ENCODE measurements at regions not wholly inside any gene's neighbourhood (a gene's known extent, or its start where the extent isn't known, plus 50 kb on each side); places are given as distances from the start of the nearest gene placed in this dataset.

DNA sequence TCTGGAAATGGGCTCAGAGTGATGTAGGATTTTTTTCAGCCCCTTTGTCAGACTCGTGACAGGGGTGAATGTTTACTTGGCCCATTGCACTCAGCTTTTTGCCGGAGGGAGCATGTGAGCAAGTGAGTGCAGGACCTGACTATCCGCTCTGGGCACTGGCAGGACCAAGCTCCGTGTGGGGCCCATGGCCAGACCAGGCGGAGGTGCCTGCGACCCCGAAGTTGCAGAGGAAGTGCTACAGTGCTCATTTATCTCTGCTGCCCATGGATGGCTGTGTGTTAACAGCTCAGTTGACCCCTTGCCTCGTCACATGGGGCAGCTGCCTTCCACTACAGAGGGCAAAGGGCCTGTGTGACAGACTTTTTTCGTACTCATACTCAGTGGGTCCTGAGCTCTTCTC, 744.3 kb downstream of the IRX1 start:
- TF ChIP-seq, protein P1, sequence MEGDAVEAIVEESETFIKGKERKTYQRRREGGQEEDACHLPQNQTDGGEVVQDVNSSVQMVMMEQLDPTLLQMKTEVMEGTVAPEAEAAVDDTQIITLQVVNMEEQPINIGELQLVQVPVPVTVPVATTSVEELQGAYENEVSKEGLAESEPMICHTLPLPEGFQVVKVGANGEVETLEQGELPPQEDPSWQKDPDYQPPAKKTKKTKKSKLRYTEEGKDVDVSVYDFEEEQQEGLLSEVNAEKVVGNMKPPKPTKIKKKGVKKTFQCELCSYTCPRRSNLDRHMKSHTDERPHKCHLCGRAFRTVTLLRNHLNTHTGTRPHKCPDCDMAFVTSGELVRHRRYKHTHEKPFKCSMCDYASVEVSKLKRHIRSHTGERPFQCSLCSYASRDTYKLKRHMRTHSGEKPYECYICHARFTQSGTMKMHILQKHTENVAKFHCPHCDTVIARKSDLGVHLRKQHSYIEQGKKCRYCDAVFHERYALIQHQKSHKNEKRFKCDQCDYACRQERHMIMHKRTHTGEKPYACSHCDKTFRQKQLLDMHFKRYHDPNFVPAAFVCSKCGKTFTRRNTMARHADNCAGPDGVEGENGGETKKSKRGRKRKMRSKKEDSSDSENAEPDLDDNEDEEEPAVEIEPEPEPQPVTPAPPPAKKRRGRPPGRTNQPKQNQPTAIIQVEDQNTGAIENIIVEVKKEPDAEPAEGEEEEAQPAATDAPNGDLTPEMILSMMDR (IDR thresholded peaks at IDR 0.05) = no peak
- no peak for TF ChIP-seq POLR2A (IDR thresholded peaks at IDR 0.05)

Data from esophagus squamous epithelium (tissue), 4 donors.